CD4-positive, alpha-beta T cell (primary cell): ENCODE measurements at regions not wholly inside any gene's neighbourhood (a gene's known extent, or its start where the extent isn't known, plus 50 kb on each side); places are given as distances from the start of the nearest gene placed in this dataset.

Experiments used
- ATAC-seq: fragments of 200-7000 bp; cut with Tn5 transposase; one replicate; pipeline ENCODE4 v1.10.0; 2022; ENCODE audit warnings: mild to moderate bottlenecking; ENCODE audit not compliant: poor library complexity
- CTCF ChIA-PET: fragments of 350-600 bp; sonication (Branson Sonifier 250); formaldehyde crosslinking; loops from one replicate; lab custom pipeline; 2021; ENCODE audit warnings: antibody characterized with exemption, inconsistent platforms; lab: Charles Lee
- POLR2A ChIA-PET: fragments of 350-600 bp; sonication (Branson Sonifier 250); formaldehyde crosslinking; loops from one replicate; lab custom pipeline; 2021; ENCODE audit warnings: antibody characterized with exemption, inconsistent platforms; lab: Charles Lee
- DNase-seq, 14 experiments: peaks; one replicate each; pipeline ENCODE4 v3.0.0-alpha.2; 2013 to 2020; ENCODE audit warnings: mixed read lengths in 2 of 14
- H3K27ac ChIP-seq, 2 donors: one replicate each; pipeline versions ENCODE4 v1.5.1 to v1.7.0; 2013; ENCODE audit warnings: low read length in 2 of 2, low read depth in 1 of 2, mild to moderate bottlenecking in 1 of 2
- H3K27me3 ChIP-seq, 2 experiments: 1 replicate in 1 of 2; 2 replicates in 1 of 2; pipeline versions ENCODE4 v1.6.1 to v1.7.0; 2013; ENCODE audit warnings: low read length in 2 of 2, control low read depth in 1 of 2, mild to moderate bottlenecking in 1 of 2, moderate library complexity in 1 of 2; ENCODE audit not compliant: insufficient read depth in 2 of 2, control insufficient read depth in 1 of 2
- H3K36me3 ChIP-seq: one replicate; pipeline ENCODE4 v1.6.1; 2013; ENCODE audit warnings: low read length, control low read depth; ENCODE audit not compliant: insufficient read depth
- H3K4me1 ChIP-seq: one replicate; pipeline ENCODE4 v1.6.1; 2013; ENCODE audit warnings: low read length, control low read depth; ENCODE audit not compliant: insufficient read depth
- H3K4me3 ChIP-seq: one replicate; pipeline ENCODE4 v1.5.1; 2013; ENCODE audit warnings: mild to moderate bottlenecking, low read length, moderate library complexity
- H3K9me3 ChIP-seq, 2 experiments: 1 replicate in 1 of 2; 2 replicates in 1 of 2; pipeline versions ENCODE4 v1.6.1 to v1.7.0; 2013; ENCODE audit warnings: low read length in 2 of 2, mild to moderate bottlenecking in 2 of 2, control low read depth in 1 of 2, moderate library complexity in 1 of 2; ENCODE audit not compliant: control insufficient read depth in 1 of 2, insufficient read depth in 1 of 2
- H3K27ac Mint-ChIP-seq: one replicate; pipeline ENCODE4 v1.8.0; 2020; ENCODE audit warnings: mixed read lengths
- H3K27me3 Mint-ChIP-seq: one replicate; pipeline ENCODE4 v1.8.0; 2021; ENCODE audit warnings: mixed read lengths
- H3K36me3 Mint-ChIP-seq: one replicate; pipeline ENCODE4 v1.8.0; 2021; ENCODE audit warnings: low read depth, mixed read lengths
- H3K4me1 Mint-ChIP-seq: one replicate; pipeline ENCODE4 v1.8.0; 2021; ENCODE audit warnings: low read depth, mixed read lengths
- H3K4me3 Mint-ChIP-seq: one replicate; pipeline ENCODE4 v1.8.0; 2020; ENCODE audit warnings: mild to moderate bottlenecking, mixed read lengths
- H3K9me3 Mint-ChIP-seq: one replicate; pipeline ENCODE4 v1.8.0; 2020; ENCODE audit warnings: mixed read lengths
- CTCF ChIP-seq: fragments of 200-600 bp; IDR thresholded peaks from one replicate; pipeline ENCODE4 v1.8.0; 2022; ENCODE audit warnings: antibody characterized with exemption, mild to moderate bottlenecking
- intact Hi-C, 2 experiments: fragments of 100-400 bp; cut with DNase I in 1 of 2; cut with micrococcal nuclease in 1 of 2; formaldehyde crosslinking; loops; one replicate each; pipeline versions ENCODE4 v1.15.1 to v1.9.0; 2023 to 2025; cut with DNase I, micrococcal nuclease

DNA sequence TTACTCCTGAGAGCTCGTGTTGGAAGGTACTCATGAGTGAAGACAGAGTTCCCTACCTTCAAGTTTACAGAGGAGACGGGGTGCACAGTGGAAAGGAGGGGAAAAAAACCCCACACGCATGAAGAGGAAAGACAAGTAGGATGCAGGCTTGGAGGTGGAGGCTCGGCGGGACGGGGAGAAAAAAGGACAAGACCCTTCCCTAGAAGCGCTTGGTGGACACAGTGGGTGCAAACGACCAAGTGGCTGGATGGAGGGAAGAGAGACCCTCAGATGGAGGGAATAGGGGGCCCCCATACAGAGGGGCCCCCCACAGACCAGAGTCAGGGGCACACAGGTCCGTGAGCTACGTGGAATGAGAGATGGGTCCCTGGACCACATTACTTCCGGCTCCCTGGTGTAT, 380.1 kb downstream of the SHANK2 start:
- Mint-ChIP-seq H3K4me1 (no peaks in the 10 kb centered on the region), H3K27me3 (peaks cover 18% of the 10 kb centered on the region), H3K36me3 (no peaks in the 10 kb centered on the region), H3K9me3 (no peaks in the 10 kb centered on the region), H3K4me3 (no peak overlapping the region), H3K27ac (no peak overlapping the region)
- ATAC-seq (no peak), DNase-seq (no peak)
- TF ChIP-seq CTCF = no peak
- H3K4me3 ChIP-seq = no peak overlapping the region
- H3K4me1 ChIP-seq = no peaks in the 10 kb centered on the region
- intact Hi-C loops = no loop called here
- peaks cover 0 to 3% of the 10 kb centered on the region in 2 experiments for H3K27me3 ChIP-seq
- peaks cover 0 to 6% of the 10 kb centered on the region in 2 experiments for H3K9me3 ChIP-seq
- CTCF ChIA-PET = no interaction called here
- no peak overlapping the region for H3K27ac ChIP-seq
- POLR2A ChIA-PET = no interaction called here
- no peaks in the 10 kb centered on the region for H3K36me3 ChIP-seq

- intact Hi-C loops = no loop called here
- Histone ChIP-seq H3K27ac (no peak overlapping the region), H3K36me3 (no peaks in the 10 kb centered on the region), H3K9me3 (peaks cover 0 to 10% of the 10 kb centered on the region in 2 experiments), H3K4me1 (no peaks in the 10 kb centered on the region), H3K4me3 (no peak overlapping the region), H3K27me3 (peaks cover 0 to 3% of the 10 kb centered on the region in 2 experiments)
- DNase-seq (no peak), ATAC-seq (no peak)
- H3K9me3 Mint-ChIP-seq = no peaks in the 10 kb centered on the region
- H3K4me3 Mint-ChIP-seq = no peak overlapping the region
- CTCF ChIA-PET = no interaction called here
- no peaks in the 10 kb centered on the region for H3K4me1 Mint-ChIP-seq
- H3K36me3 Mint-ChIP-seq = no peaks in the 10 kb centered on the region
- POLR2A ChIA-PET = no interaction called here
- TF ChIP-seq CTCF = no peak
- H3K27me3 Mint-ChIP-seq = peaks cover 22% of the 10 kb centered on the region
- no peak overlapping the region for H3K27ac Mint-ChIP-seq
These were observed 379.2 kb downstream of the SHANK2 start for GRCh38 chr11:70872955-70873735.

GRCh38 chr11:70873736-70874412, 378.5 kb downstream of the SHANK2 start:
- intact Hi-C loops = no loop called here

More at GRCh38 chr11:70873736-70874412, 378.5 kb downstream of the SHANK2 start:
- peaks cover 0 to 10% of the 10 kb centered on the region in 2 experiments for H3K9me3 ChIP-seq
- H3K36me3 Mint-ChIP-seq = no peaks in the 10 kb centered on the region
- DNase-seq (no peak), ATAC-seq (no peak)
- H3K27me3 Mint-ChIP-seq = peaks cover 22% of the 10 kb centered on the region
- H3K27ac Mint-ChIP-seq = no peak overlapping the region
- H3K27ac ChIP-seq = no peak overlapping the region
- no peaks in the 10 kb centered on the region for H3K36me3 ChIP-seq
- no peak overlapping the region for H3K4me3 Mint-ChIP-seq
- no peaks in the 10 kb centered on the region for H3K4me1 Mint-ChIP-seq
- peaks cover 0 to 3% of the 10 kb centered on the region in 2 experiments for H3K27me3 ChIP-seq
- TF ChIP-seq CTCF = no peak
- no peaks in the 10 kb centered on the region for H3K4me1 ChIP-seq
- ChIA-PET CTCF (no interaction called here), POLR2A (no interaction called here)
- H3K9me3 Mint-ChIP-seq = no peaks in the 10 kb centered on the region
- no peak overlapping the region for H3K4me3 ChIP-seq
